Fibroblast of villous mesenchyme (primary cell): ENCODE measurements at regions not wholly inside any gene's neighbourhood (a gene's known extent, or its start where the extent isn't known, plus 50 kb on each side); places are given as distances from the start of the nearest gene placed in this dataset.

Experiments
- DNase-seq: peaks from one replicate; pipeline ENCODE4 v3.0.0-alpha.2; 2010; ENCODE audit warnings: low read depth
- H3K4me3 ChIP-seq: 2 replicates; pipeline ENCODE4 v1.5.1; 2011; ENCODE audit warnings: low read depth, mild to moderate bottlenecking, low read length
- TF ChIP-seq, protein P1 (sequence below): IDR thresholded peaks from 2 replicates; pipeline ENCODE4 v1.5.1; 2012; ENCODE audit warnings: low read depth, mild to moderate bottlenecking, low read length; ENCODE audit not compliant: insufficient read depth

- H3K4me3 ChIP-seq, result no peak overlapping the region
- TF ChIP-seq, protein P1, sequence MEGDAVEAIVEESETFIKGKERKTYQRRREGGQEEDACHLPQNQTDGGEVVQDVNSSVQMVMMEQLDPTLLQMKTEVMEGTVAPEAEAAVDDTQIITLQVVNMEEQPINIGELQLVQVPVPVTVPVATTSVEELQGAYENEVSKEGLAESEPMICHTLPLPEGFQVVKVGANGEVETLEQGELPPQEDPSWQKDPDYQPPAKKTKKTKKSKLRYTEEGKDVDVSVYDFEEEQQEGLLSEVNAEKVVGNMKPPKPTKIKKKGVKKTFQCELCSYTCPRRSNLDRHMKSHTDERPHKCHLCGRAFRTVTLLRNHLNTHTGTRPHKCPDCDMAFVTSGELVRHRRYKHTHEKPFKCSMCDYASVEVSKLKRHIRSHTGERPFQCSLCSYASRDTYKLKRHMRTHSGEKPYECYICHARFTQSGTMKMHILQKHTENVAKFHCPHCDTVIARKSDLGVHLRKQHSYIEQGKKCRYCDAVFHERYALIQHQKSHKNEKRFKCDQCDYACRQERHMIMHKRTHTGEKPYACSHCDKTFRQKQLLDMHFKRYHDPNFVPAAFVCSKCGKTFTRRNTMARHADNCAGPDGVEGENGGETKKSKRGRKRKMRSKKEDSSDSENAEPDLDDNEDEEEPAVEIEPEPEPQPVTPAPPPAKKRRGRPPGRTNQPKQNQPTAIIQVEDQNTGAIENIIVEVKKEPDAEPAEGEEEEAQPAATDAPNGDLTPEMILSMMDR, result no peak
- DNase-seq, result no peak
Observed at GRCh38 chr1:94326329-94326728, 88.9 kb upstream of the ARHGAP29 start.

GRCh38 chr1:94325377-94326302, 88.3 kb upstream of the ARHGAP29 start:
- TF ChIP-seq, protein P1, result no peak
- peak; percentile 92 for DNase-seq
- H3K4me3 ChIP-seq, result no peak overlapping the region

DNA sequence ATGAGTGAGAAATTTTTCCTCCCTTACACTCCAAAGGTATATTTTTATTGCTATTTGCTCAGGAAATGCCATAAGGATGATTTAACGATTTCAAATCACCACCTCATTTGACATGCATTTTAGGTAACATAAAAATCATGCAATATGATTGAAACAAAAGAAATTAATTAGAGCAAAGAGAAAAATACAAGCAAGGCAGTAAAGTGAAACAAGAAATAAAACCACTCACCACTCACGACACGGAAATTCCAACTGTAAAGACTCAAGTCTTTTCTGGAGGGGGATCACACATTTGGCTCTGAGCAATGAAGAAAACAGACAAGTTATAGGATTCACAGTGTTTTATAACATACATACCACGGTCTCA, 86.8 kb upstream of the ARHGAP29 start:
- TF ChIP-seq, protein P1, result no peak
- no peak overlapping the region for H3K4me3 ChIP-seq
- DNase-seq, result no peak

GRCh38 chr1:94323311-94324177, 86.2 kb upstream of the ARHGAP29 start:
- TF ChIP-seq, protein P1, result no peak
- no peak overlapping the region for H3K4me3 ChIP-seq
- DNase-seq, result no peak

DNA sequence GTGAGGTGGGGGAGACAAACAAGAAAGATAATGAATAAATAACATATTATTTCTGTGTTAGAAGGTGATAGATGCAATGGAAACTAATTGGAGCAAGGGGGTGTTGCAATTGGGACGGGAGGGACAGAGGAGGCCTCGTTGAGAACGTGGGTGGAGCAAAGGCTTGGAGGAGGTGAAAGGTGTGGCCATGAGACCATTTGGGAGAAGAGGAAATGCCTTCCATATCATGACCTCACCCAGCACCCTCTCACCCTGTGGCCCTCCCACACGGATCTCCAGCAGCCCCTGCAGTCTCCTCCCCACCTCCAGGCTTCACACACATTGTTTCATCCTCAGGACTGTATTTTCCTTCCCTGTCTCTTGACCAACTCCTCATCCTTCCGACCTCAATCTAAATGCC, 85.3 kb upstream of the ARHGAP29 start:
- TF ChIP-seq, protein P1, result no peak
- no peak overlapping the region for H3K4me3 ChIP-seq
- no peak for DNase-seq

- H3K4me3 ChIP-seq, result no peak overlapping the region
- TF ChIP-seq, protein P1, result no peak
- no peak for DNase-seq
Observed at GRCh38 chr1:94321662-94322061, 84.3 kb upstream of the ARHGAP29 start.
